ENCODE measurements at regions not wholly inside any gene's neighbourhood (a gene's known extent, or its start where the extent isn't known, plus 50 kb on each side); places are given as distances from the start of the nearest gene placed in this dataset.

GRCh38 chr16:86347916-86348555 lies 162.3 kb upstream of the FOXF1 start:
- Histone ChIP-seq H3K4me3 (ENCODE audit: low read depth in 2 of 2, low read length in 2 of 2) (no peak overlapping the region), H3K27ac (ENCODE audit: low read length) (no peak overlapping the region), H3K9me3 (ENCODE audit: control insufficient read depth, insufficient read depth, low read depth, low read length) (no peaks in the 10 kb centered on the region), H3K4me1 (ENCODE audit: control insufficient read depth, insufficient read depth, low read length) (no peaks in the 10 kb centered on the region), H3K27me3 (ENCODE audit: control insufficient read depth, insufficient read depth, low read length) (no peaks in the 10 kb centered on the region; the same call in none of the 2 replicates), H3K36me3 (ENCODE audit: control insufficient read depth, insufficient read depth, low read length) (no peaks in the 10 kb centered on the region)
- ATAC-seq (no peak), DNase-seq (ENCODE audit: low read depth, low spot score) (no peak)
- CTCF ChIA-PET, result interaction anchor here (0.7 to 1.2 kb wide), 2 partner anchors 96 to 170 kb away, joined by 3 to 15 read pairs; no protein-coding TSS in a partner anchor
- intact Hi-C loops (cut with micrococcal nuclease; ENCODE audit: unreplicated experiment), result no loop called here
- TF ChIP-seq REST (IDR thresholded peaks at IDR 0.05; ENCODE audit: insufficient read depth in 1 of 2, low read depth in 2 of 2, low read length in 1 of 2) (no peak), TCF7L2 (IDR thresholded peaks at IDR 0.05; ENCODE audit: low read depth, low read length) (no peak), CTCF (IDR thresholded peaks at IDR 0.05) (no peak), POLR2AphosphoS5 (IDR thresholded peaks at IDR 0.05; ENCODE audit: low read depth, low read length) (no peak), SIN3A (IDR thresholded peaks at IDR 0.05; ENCODE audit: borderline replicate concordance, insufficient read depth, low read depth, low read length) (no peak)
- BruUV-seq (replicated peaks), result no TSS peak
- POLR2A ChIA-PET, result no interaction called here
- in situ Hi-C loops (cut with HindIII; ENCODE audit: low pct_unique_long_range_greater_than_20kb, low sequenced_read_pairs), result no loop called here

GRCh38 chr16:86349338-86349900 lies 160.9 kb upstream of the FOXF1 start:
- H3K27ac ChIP-seq (ENCODE audit: low read length), result no peak overlapping the region
- ChIA-PET CTCF (no interaction called here), POLR2A (no interaction called here)
- intact Hi-C loops (cut with micrococcal nuclease; ENCODE audit: unreplicated experiment), result no loop called here
- BruUV-seq (replicated peaks), result no TSS peak
- H3K4me3 ChIP-seq (ENCODE audit: low read depth in 2 of 2, low read length in 2 of 2), result no peak overlapping the region
- in situ Hi-C loops (cut with HindIII; ENCODE audit: low pct_unique_long_range_greater_than_20kb, low sequenced_read_pairs), result no loop called here
- no peaks in the 10 kb centered on the region for H3K4me1 ChIP-seq (ENCODE audit: control insufficient read depth, insufficient read depth, low read length)
- TF ChIP-seq SIN3A (IDR thresholded peaks at IDR 0.05; ENCODE audit: borderline replicate concordance, insufficient read depth, low read depth, low read length), result no peak
- TF ChIP-seq CTCF (IDR thresholded peaks at IDR 0.05), result no peak
- no peak for TF ChIP-seq TCF7L2 (IDR thresholded peaks at IDR 0.05; ENCODE audit: low read depth, low read length)
- TF ChIP-seq POLR2AphosphoS5 (IDR thresholded peaks at IDR 0.05; ENCODE audit: low read depth, low read length), result no peak
- no peak for TF ChIP-seq REST (IDR thresholded peaks at IDR 0.05; ENCODE audit: insufficient read depth in 1 of 2, low read depth in 2 of 2, low read length in 1 of 2)
- no peaks in the 10 kb centered on the region; the same call in none of the 2 replicates for H3K27me3 ChIP-seq (ENCODE audit: control insufficient read depth, insufficient read depth, low read length)
- no peak for DNase-seq (ENCODE audit: low read depth, low spot score)
- no peaks in the 10 kb centered on the region for H3K9me3 ChIP-seq (ENCODE audit: control insufficient read depth, insufficient read depth, low read depth, low read length)
- H3K36me3 ChIP-seq (ENCODE audit: control insufficient read depth, insufficient read depth, low read length), result no peaks in the 10 kb centered on the region
- ATAC-seq, result no peak

Measured in Panc1 (cell line).